H9 (cell line): ENCODE measurements at regions not wholly inside any gene's neighbourhood (a gene's known extent, or its start where the extent isn't known, plus 50 kb on each side); places are given as distances from the start of the nearest gene placed in this dataset.
"Not testable (repeated sequence)": the region's sequence is repeated elsewhere in the genome, so short reads cannot be mapped to it uniquely, and the experiment has no call there.

Experiments used
- DNase-seq: peaks from one replicate; pipeline ENCODE4 v3.0.0-alpha.2; 2017
- H2AFZ ChIP-seq: one replicate; pipeline ENCODE4 v1.6.1; 2013; ENCODE audit warnings: mild to moderate bottlenecking, low read length, control low read depth, moderate library complexity
- H2AK5ac ChIP-seq: 2 replicates; pipeline ENCODE4 v1.6.1; 2013; ENCODE audit warnings: low read length, control low read depth, mixed read lengths; ENCODE audit not compliant: insufficient read length
- H2BK120ac ChIP-seq: one replicate; pipeline ENCODE4 v1.6.1; 2013; ENCODE audit warnings: low read depth, mild to moderate bottlenecking, low read length, control low read depth, inconsistent platforms; ENCODE audit not compliant: poor library complexity, severe bottlenecking
- H2BK12ac ChIP-seq: 2 replicates; pipeline ENCODE4 v1.6.1; 2013; ENCODE audit warnings: low read length, control low read depth, mixed read lengths, low read depth; ENCODE audit not compliant: insufficient read length
- H2BK15ac ChIP-seq: 2 replicates; pipeline ENCODE4 v1.6.1; 2013; ENCODE audit warnings: low read depth, low read length, control low read depth
- H2BK20ac ChIP-seq: one replicate; pipeline ENCODE4 v1.6.1; 2013; ENCODE audit warnings: low read depth, mild to moderate bottlenecking, low read length, control low read depth, inconsistent platforms; ENCODE audit not compliant: poor library complexity, severe bottlenecking
- H2BK5ac ChIP-seq: 2 replicates; pipeline ENCODE4 v1.6.1; 2013; ENCODE audit warnings: low read length, control low read depth, mixed read lengths; ENCODE audit not compliant: insufficient read length
- H3K14ac ChIP-seq: 2 replicates; pipeline ENCODE4 v1.6.1; 2013; ENCODE audit warnings: low read length, control low read depth; ENCODE audit not compliant: insufficient read depth
- H3K18ac ChIP-seq: 2 replicates; pipeline ENCODE4 v1.6.1; 2013; ENCODE audit warnings: low read depth, mild to moderate bottlenecking, mixed read lengths, low read length, control low read depth; ENCODE audit not compliant: insufficient read length
- H3K23ac ChIP-seq: 2 replicates; pipeline ENCODE4 v1.6.1; 2013; ENCODE audit warnings: low read length, control low read depth, mixed read lengths, low read depth; ENCODE audit not compliant: insufficient read length
- H3K23me2 ChIP-seq: 2 replicates; pipeline ENCODE4 v1.6.1; 2013; ENCODE audit warnings: low read depth, mild to moderate bottlenecking, mixed read lengths, low read length, control low read depth; ENCODE audit not compliant: insufficient read length, poor library complexity, severe bottlenecking
- H3K27ac ChIP-seq: 2 replicates; pipeline ENCODE4 v1.5.1; 2013; ENCODE audit warnings: low read length, control low read depth, mixed read lengths, low read depth; ENCODE audit not compliant: insufficient read length
- H3K27me3 ChIP-seq: 2 replicates; pipeline ENCODE4 v1.6.1; 2013; ENCODE audit warnings: low read length, control low read depth, inconsistent platforms; ENCODE audit not compliant: insufficient read depth
- H3K4ac ChIP-seq: 2 replicates; pipeline ENCODE4 v1.6.1; 2013; ENCODE audit warnings: low read depth, mild to moderate bottlenecking, control low read depth, inconsistent platforms, low read length, moderate library complexity
- H3K4me1 ChIP-seq: 2 replicates; pipeline ENCODE4 v1.6.1; 2013; ENCODE audit warnings: low read length, control low read depth, inconsistent platforms; ENCODE audit not compliant: insufficient read depth
- H3K4me2 ChIP-seq: 2 replicates; pipeline ENCODE4 v1.6.1; 2013; ENCODE audit warnings: low read length, control low read depth, mixed read lengths; ENCODE audit not compliant: insufficient read length, insufficient read depth
- H3K56ac ChIP-seq: 2 replicates; pipeline ENCODE4 v1.6.1; 2013; ENCODE audit warnings: low read depth, mild to moderate bottlenecking, mixed read lengths, low read length, control low read depth; ENCODE audit not compliant: insufficient read length
- H3K79me1 ChIP-seq: 2 replicates; pipeline ENCODE4 v1.6.1; 2013; ENCODE audit warnings: low read depth, mild to moderate bottlenecking, moderate library complexity, low read length, control low read depth, inconsistent platforms; ENCODE audit not compliant: insufficient read depth, poor library complexity, severe bottlenecking
- H3K79me2 ChIP-seq: 2 replicates; pipeline ENCODE4 v1.6.1; 2013; ENCODE audit warnings: low read length, control low read depth, inconsistent platforms; ENCODE audit not compliant: insufficient read depth
- H3K9ac ChIP-seq: 2 replicates; pipeline ENCODE4 v1.6.1; 2013; ENCODE audit warnings: low read length, control low read depth, mixed read lengths; ENCODE audit not compliant: insufficient read length; ENCODE audit errors: extremely low read depth
- H3K9me3 ChIP-seq: one replicate; pipeline ENCODE4 v1.6.1; 2013; ENCODE audit warnings: low read depth, low read length, inconsistent platforms; ENCODE audit not compliant: control insufficient read depth
- H3T11ph ChIP-seq: one replicate; pipeline ENCODE4 v1.6.1; 2013; ENCODE audit warnings: mild to moderate bottlenecking, low read length, control low read depth, inconsistent platforms
- H4K20me1 ChIP-seq: one replicate; pipeline ENCODE4 v1.6.1; 2013; ENCODE audit not compliant: control insufficient read depth, insufficient read length, insufficient read depth
- H4K5ac ChIP-seq: 2 replicates; pipeline ENCODE4 v1.6.1; 2013; ENCODE audit warnings: low read depth, mild to moderate bottlenecking, mixed read lengths, low read length, control low read depth; ENCODE audit not compliant: insufficient read length
- H4K8ac ChIP-seq: replicated peaks from 2 replicates; pipeline ENCODE4 v1.6.1; 2013; ENCODE audit warnings: low read length, control low read depth, mixed read lengths, low read depth; ENCODE audit not compliant: insufficient read length
- H4K91ac ChIP-seq: 2 replicates; pipeline ENCODE4 v1.6.1; 2013; ENCODE audit warnings: low read depth, mild to moderate bottlenecking, moderate library complexity, mixed read lengths, low read length, control low read depth; ENCODE audit not compliant: insufficient read length
- H3K27ac Mint-ChIP-seq, 3 experiments: 2 replicates in 2 of 3; 3 replicates in 1 of 3; pipeline ENCODE4 v1.8.0; 2020 to 2021; ENCODE audit warnings: mixed read lengths in 3 of 3, mild to moderate bottlenecking in 1 of 3, moderate library complexity in 1 of 3
- H3K27me3 Mint-ChIP-seq: 2 replicates; pipeline ENCODE4 v1.8.0; 2021; ENCODE audit warnings: low read depth, mild to moderate bottlenecking, moderate library complexity, mixed read lengths
- H3K36me3 Mint-ChIP-seq, 3 experiments: 2 replicates in 2 of 3; 3 replicates in 1 of 3; pipeline ENCODE4 v1.8.0; 2020 to 2021; ENCODE audit warnings: low read depth in 3 of 3, mixed read lengths in 3 of 3; ENCODE audit not compliant: insufficient read depth in 1 of 3
- H3K4me1 Mint-ChIP-seq, 2 experiments: 2 replicates each; pipeline ENCODE4 v1.8.0; 2020; ENCODE audit warnings: mixed read lengths in 2 of 2
- H3K4me3 Mint-ChIP-seq, 2 experiments: 2 replicates in 1 of 2; 3 replicates in 1 of 2; pipeline ENCODE4 v1.8.0; 2020 to 2021; ENCODE audit warnings: mild to moderate bottlenecking in 2 of 2, mixed read lengths in 2 of 2, moderate library complexity in 1 of 2
- H3K9me3 Mint-ChIP-seq, 2 experiments: 2 replicates in 1 of 2; 3 replicates in 1 of 2; pipeline ENCODE4 v1.8.0; 2020; ENCODE audit warnings: mild to moderate bottlenecking in 2 of 2, mixed read lengths in 2 of 2, moderate library complexity in 1 of 2
- WGBS: extraction: QIAGEN DNeasy Blood & Tissue Kit; methylation state at CpG from one replicate; pipeline ENCODE4 v1.1.7; 2013; ENCODE audit warnings: missing lambda C conversion rate, low lambda C conversion rate, mixed read lengths; ENCODE audit not compliant: insufficient read length; ENCODE audit errors: extremely low coverage; 5-methylcytosine and 5-hydroxymethylcytosine counted together
- TF ChIP-seq, protein P1 (sequence below): fragments of 200-600 bp; sonication (generic); conservative IDR thresholded peaks from 3 replicates; pipeline ENCODE4 v1.8.0; 2021; ENCODE audit warnings: antibody characterized with exemption, mild to moderate bottlenecking

DNA sequence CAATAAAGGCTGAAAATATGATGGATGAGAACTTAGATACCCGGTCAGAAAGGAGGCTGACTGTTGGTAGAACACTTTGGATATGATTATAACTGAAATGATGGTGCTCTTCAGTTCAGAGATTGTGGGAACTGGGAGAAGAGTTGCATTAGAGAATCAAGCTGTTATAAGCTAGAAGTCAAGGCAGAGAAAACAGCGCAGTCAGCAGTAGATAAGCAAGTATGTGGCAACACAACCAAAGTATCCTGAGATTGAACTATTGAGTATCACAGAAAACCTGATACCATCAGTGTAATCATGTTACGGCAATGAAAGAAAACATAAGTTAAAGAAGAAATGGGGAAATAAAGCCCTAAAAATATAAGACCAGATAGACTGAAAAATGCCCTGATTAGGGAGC lies 633.9 kb upstream of the LRRTM1 start:
- Histone ChIP-seq H4K91ac (no peak overlapping the region), H4K20me1 (no peaks in the 10 kb centered on the region), H3K23me2 (no peaks in the 10 kb centered on the region), H2BK120ac (no peak overlapping the region), H2AK5ac (no peak overlapping the region), H3K4ac (no peak overlapping the region), H3K14ac (no peak overlapping the region), H3K4me1 (no peaks in the 10 kb centered on the region), H3K56ac (no peak overlapping the region), H3K23ac (no peak overlapping the region), H3K9ac (no peak overlapping the region), H2BK5ac (no peak overlapping the region), H3K27ac (no peak overlapping the region), H4K5ac (no peak overlapping the region), H2BK20ac (no peak overlapping the region), H3K79me1 (no peaks in the 10 kb centered on the region), H3K79me2 (no peaks in the 10 kb centered on the region), H3K18ac (no peak overlapping the region), H3K9me3 (no peaks in the 10 kb centered on the region), H2BK12ac (no peak overlapping the region), H2BK15ac (no peak overlapping the region), H3T11ph (no peak overlapping the region), H4K8ac (no peak overlapping the region), H2AFZ (no peak overlapping the region), H3K4me2 (no peak overlapping the region), H3K27me3 (no peaks in the 10 kb centered on the region)
- Mint-ChIP-seq H3K27ac (no peak overlapping the region; a peak in 1 of 7 replicates), H3K9me3 (peaks cover 7 to 13% of the 10 kb centered on the region in 2 experiments; a peak in 4 of 5 replicates), H3K4me1 (no peaks in the 10 kb centered on the region), H3K4me3 (no peak overlapping the region), H3K27me3 (no peaks in the 10 kb centered on the region), H3K36me3 (peaks cover 0 to 14% (median 1%) of the 10 kb centered on the region in 3 experiments; a peak in 2 of 7 replicates)
- WGBS: no CpG with 5 or more reads among the region's 3 CpGs
- TF ChIP-seq, protein P1, sequence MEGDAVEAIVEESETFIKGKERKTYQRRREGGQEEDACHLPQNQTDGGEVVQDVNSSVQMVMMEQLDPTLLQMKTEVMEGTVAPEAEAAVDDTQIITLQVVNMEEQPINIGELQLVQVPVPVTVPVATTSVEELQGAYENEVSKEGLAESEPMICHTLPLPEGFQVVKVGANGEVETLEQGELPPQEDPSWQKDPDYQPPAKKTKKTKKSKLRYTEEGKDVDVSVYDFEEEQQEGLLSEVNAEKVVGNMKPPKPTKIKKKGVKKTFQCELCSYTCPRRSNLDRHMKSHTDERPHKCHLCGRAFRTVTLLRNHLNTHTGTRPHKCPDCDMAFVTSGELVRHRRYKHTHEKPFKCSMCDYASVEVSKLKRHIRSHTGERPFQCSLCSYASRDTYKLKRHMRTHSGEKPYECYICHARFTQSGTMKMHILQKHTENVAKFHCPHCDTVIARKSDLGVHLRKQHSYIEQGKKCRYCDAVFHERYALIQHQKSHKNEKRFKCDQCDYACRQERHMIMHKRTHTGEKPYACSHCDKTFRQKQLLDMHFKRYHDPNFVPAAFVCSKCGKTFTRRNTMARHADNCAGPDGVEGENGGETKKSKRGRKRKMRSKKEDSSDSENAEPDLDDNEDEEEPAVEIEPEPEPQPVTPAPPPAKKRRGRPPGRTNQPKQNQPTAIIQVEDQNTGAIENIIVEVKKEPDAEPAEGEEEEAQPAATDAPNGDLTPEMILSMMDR: no peak
- DNase-seq: no peak

DNA sequence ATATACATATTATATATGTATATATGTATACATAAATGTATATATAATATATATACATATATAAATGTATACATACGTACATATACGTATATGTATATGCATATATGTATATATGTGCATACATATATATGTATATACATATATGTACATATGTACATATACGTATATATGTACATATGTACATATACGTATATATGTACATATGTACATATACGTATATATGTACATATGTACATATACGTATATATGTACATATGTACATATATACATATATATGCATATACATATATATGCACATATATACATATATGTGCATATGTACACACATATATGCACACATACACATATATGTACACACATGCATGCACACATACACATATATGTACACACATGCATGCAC lies 627.3 kb upstream of the LRRTM1 start:
- peaks cover 13 to 31% (median 14%) of the 10 kb centered on the region in 3 experiments for H3K36me3 Mint-ChIP-seq
- not testable (repeated sequence) for H3K23me2 ChIP-seq, H4K91ac ChIP-seq, DNase-seq, H2BK20ac ChIP-seq, H3K79me2 ChIP-seq, H2AFZ ChIP-seq, H3K27me3 ChIP-seq, H3K4me2 ChIP-seq, H3K4ac ChIP-seq, H2BK12ac ChIP-seq, H4K20me1 ChIP-seq, H4K5ac ChIP-seq, H3K56ac ChIP-seq, H3K79me1 ChIP-seq, H2AK5ac ChIP-seq, H3T11ph ChIP-seq, H3K4me1 ChIP-seq, H3K4me3 Mint-ChIP-seq, H3K27me3 Mint-ChIP-seq, H3K9me3 ChIP-seq, H3K27ac ChIP-seq, H4K8ac ChIP-seq, H3K18ac ChIP-seq, H3K23ac ChIP-seq, H3K27ac Mint-ChIP-seq, H2BK120ac ChIP-seq, H3K9ac ChIP-seq, H3K14ac ChIP-seq, H2BK5ac ChIP-seq, H2BK15ac ChIP-seq
- peaks cover 2 to 11% of the 10 kb centered on the region in 2 experiments; a peak in 3 of 4 replicates for H3K4me1 Mint-ChIP-seq
- peaks cover 24 to 27% of the 10 kb centered on the region in 2 experiments for H3K9me3 Mint-ChIP-seq
- no CpG with 5 or more reads among the region's 6 CpGs for WGBS
